GM12892 (cell line): ENCODE measurements at regions not wholly inside any gene's neighbourhood (a gene's known extent, or its start where the extent isn't known, plus 50 kb on each side); places are given as distances from the start of the nearest gene placed in this dataset.

Experiments used
- POLR2AphosphoS5 ChIP-seq: IDR thresholded peaks from 2 replicates; pipeline ENCODE4 v1.6.1; 2011; ENCODE audit warnings: low read depth, low read length, control low read depth
- TAF1 ChIP-seq: IDR thresholded peaks from 2 replicates; pipeline ENCODE4 v1.6.1; 2011; ENCODE audit warnings: low read depth, mild to moderate bottlenecking, control low read depth, low read length, borderline replicate concordance

- TF ChIP-seq TAF1: no peak
- TF ChIP-seq POLR2AphosphoS5: no peak
Measured at GRCh38 chr1:178659789-178660208, 65.2 kb upstream of the RALGPS2 start.
